Right cardiac atrium (tissue), 5 donors: ENCODE measurements at regions not wholly inside any gene's neighbourhood (a gene's known extent, or its start where the extent isn't known, plus 50 kb on each side); places are given as distances from the start of the nearest gene placed in this dataset.

ENCODE experiments used
- ATAC-seq, 2 donors: fragments of 200-7000 bp; cut with Tn5 transposase; one replicate each; pipeline versions ENCODE4 v1.8.0 to v1.9.1; 2020; ENCODE audit warnings: moderate library complexity in 2 of 2, mild to moderate bottlenecking in 1 of 2
- DNase-seq, 3 donors: peaks; one replicate each; pipeline ENCODE4 v3.0.0-alpha.2; 2020
- H3K27ac ChIP-seq: one replicate; pipeline ENCODE4 v1.5.1; 2013; ENCODE audit warnings: mild to moderate bottlenecking, low read length, control low read depth, moderate library complexity
- H3K27me3 ChIP-seq: one replicate; pipeline ENCODE4 v1.6.1; 2013; ENCODE audit not compliant: control insufficient read depth, insufficient read depth
- H3K4me1 ChIP-seq: one replicate; pipeline ENCODE4 v1.6.1; 2013; ENCODE audit warnings: low read length; ENCODE audit not compliant: control insufficient read depth, insufficient read depth
- H3K4me3 ChIP-seq: one replicate; pipeline ENCODE4 v1.5.1; 2013; ENCODE audit warnings: low read length, control low read depth
- H3K9me3 ChIP-seq: one replicate; pipeline ENCODE4 v1.6.1; 2013; ENCODE audit warnings: low read length; ENCODE audit not compliant: control insufficient read depth
- WGBS: extraction: QIAGEN DNeasy Blood & Tissue Kit; methylation state at CpG from one replicate; pipeline ENCODE4 v1.1.7; 2013; 5-methylcytosine and 5-hydroxymethylcytosine counted together
- intact Hi-C, 4 donors: fragments of 100-400 bp; cut with DNase I; formaldehyde crosslinking; loops; one replicate each; pipeline versions ENCODE4 v1.11.0 to v1.14.0; 2022 to 2023
- donor health status: healthy with polysubstance abuse.
- donor health status: DM: no; HTN: yes; CAD: no.
- donor health status: DM: no; HTN: no; CAD: no.
- donor health status: DM: no; HTN: yes; CAD: no; lungs with severe emphysema.
- donor health status: DM: yes; HTN: yes; CAD: no.

DNA sequence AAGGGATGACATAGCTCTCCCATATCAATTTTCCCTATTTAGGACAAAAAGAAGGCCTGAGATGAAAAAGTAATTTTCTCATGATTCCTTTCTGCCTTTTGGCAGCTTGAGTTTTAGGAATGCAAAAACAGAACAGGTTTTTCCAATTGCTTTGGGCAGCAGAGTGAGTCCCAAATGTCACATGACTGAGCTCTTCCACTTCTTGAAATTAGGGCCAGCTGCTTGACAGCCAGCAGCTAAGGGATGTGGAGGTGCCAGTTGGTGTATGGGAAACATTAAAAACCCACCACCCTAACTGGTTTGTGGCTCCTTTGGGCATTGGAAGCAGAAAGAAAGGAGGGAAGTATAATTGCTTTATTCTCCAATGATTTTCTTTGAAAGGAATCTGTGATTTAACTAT, 133.8 kb upstream of the FAM20A start:
- intact Hi-C loops = no loop called here
- Histone ChIP-seq H3K27ac (no peak overlapping the region), H3K27me3 (no peaks in the 10 kb centered on the region), H3K4me1 (peaks cover 12% of the 10 kb centered on the region), H3K4me3 (no peak overlapping the region), H3K9me3 (no peaks in the 10 kb centered on the region)
- DNase-seq (no peak), ATAC-seq (no peak)

- H3K27ac ChIP-seq = peak overlapping the region; percentile 12
- H3K27me3 ChIP-seq = no peaks in the 10 kb centered on the region
- DNase-seq (no peak), ATAC-seq (no peak)
- no peaks in the 10 kb centered on the region for H3K9me3 ChIP-seq
- 66% methylated on average over 6 of the region's 6 CpGs for WGBS
- intact Hi-C loops = no loop called here
- H3K4me1 ChIP-seq = peaks cover 12% of the 10 kb centered on the region
- no peak overlapping the region for H3K4me3 ChIP-seq
Measured at GRCh38 chr17:68734187-68734900, 133.2 kb upstream of the FAM20A start.

GRCh38 chr17:68733241-68734176, 132.3 kb upstream of the FAM20A start:
- intact Hi-C loops = no loop called here
- WGBS = 12% methylated on average over 4 of the region's 4 CpGs
- Histone ChIP-seq H3K4me1 (peaks cover 12% of the 10 kb centered on the region), H3K9me3 (no peaks in the 10 kb centered on the region), H3K27me3 (no peaks in the 10 kb centered on the region), H3K4me3 (no peak overlapping the region), H3K27ac (peak overlapping the region; percentile 9)
- ATAC-seq = peak; percentile 85 to 88
- peak in 2 of 3 donors; percentile 22 to 54 for DNase-seq

DNA sequence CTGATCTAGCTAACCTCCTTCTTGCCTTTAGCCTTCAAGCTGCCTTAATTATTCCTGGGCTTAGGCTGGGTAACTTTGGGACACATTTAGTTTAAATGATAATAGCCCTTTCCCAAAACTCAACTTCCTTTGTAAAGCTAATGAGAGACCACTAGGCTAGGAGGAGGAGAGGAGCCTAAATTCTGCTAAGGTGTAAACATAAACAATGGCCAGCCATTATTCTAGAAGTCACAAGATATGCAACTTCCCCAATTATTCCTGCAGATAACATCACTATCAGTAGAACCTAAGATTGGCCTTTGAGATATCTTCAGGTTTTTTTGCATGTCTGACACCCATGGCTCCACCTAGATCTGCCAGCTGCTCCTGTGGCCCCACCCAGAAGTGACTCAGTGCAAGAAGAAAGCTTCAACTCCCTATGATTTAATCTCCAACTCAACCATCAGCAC, 131.2 kb upstream of the FAM20A start:
- H3K4me3 ChIP-seq = no peak overlapping the region
- H3K27me3 ChIP-seq = no peaks in the 10 kb centered on the region
- intact Hi-C loops = no loop called here
- no peak overlapping the region for H3K27ac ChIP-seq
- DNase-seq = no peak
- H3K9me3 ChIP-seq = no peaks in the 10 kb centered on the region
- H3K4me1 ChIP-seq = peaks cover 12% of the 10 kb centered on the region
- no peak for ATAC-seq

GRCh38 chr17:68731465-68731864, 130.3 kb upstream of the FAM20A start:
- H3K27ac ChIP-seq = no peak overlapping the region
- no peak for DNase-seq
- no peaks in the 10 kb centered on the region for H3K9me3 ChIP-seq
- intact Hi-C loops = no loop called here
- WGBS = 52% methylated on average over 4 of the region's 4 CpGs
- H3K4me3 ChIP-seq = no peak overlapping the region
- no peak for ATAC-seq
- no peaks in the 10 kb centered on the region for H3K27me3 ChIP-seq
- peaks cover 12% of the 10 kb centered on the region for H3K4me1 ChIP-seq

DNA sequence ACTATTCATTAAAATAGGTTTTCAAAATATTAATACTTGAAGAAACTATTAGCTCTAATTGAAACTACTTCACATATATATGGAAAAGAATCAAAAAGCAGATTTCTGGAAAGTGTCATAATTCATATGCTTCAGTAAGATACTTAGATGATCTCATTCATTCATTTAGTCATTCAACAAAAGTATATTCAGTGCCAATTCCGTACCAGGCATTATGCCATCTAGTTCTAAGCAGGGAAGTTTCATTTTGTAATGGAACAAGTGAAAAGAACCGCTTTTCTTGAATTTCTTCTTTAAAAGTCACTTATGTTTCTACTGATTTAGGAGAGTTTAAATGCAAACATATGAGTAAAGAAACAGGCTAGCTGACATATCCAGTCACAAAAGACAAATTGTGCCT, 118.3 kb upstream of the FAM20A start:
- intact Hi-C loops = no loop called here
- no peak for DNase-seq
- Histone ChIP-seq H3K4me1 (no peaks in the 10 kb centered on the region), H3K27ac (no peak overlapping the region), H3K4me3 (no peak overlapping the region), H3K9me3 (no peaks in the 10 kb centered on the region), H3K27me3 (no peaks in the 10 kb centered on the region)
- WGBS = 77% methylated on average over 2 of the region's 2 CpGs
- ATAC-seq = no peak

DNA sequence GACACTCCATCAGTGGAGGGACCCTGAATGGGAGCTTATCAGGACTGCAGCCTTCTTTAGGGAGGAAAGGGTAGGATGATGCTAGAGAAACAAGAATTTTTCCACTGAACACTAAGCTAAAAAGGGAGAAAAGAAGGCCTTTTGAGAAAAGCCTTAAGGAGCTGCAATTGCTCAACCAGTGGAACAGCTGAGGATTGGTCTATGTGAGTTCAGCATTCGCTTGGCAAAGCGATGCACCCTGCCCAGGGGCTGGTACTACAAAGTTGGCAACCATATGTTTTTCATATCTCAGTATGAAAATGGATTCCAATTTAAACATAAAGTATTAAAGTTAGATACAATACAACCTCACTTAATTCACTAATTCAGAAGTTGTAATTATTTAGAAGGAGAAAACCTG, 117.8 kb upstream of the FAM20A start:
- no peaks in the 10 kb centered on the region for H3K4me1 ChIP-seq
- no peaks in the 10 kb centered on the region for H3K9me3 ChIP-seq
- no peak overlapping the region for H3K27ac ChIP-seq
- no peak overlapping the region for H3K4me3 ChIP-seq
- intact Hi-C loops = no loop called here
- 87% methylated on average over 2 of the region's 2 CpGs for WGBS
- ATAC-seq (no peak), DNase-seq (no peak)
- H3K27me3 ChIP-seq = no peaks in the 10 kb centered on the region

- no peaks in the 10 kb centered on the region for H3K27me3 ChIP-seq
- no peak overlapping the region for H3K27ac ChIP-seq
- H3K4me1 ChIP-seq = no peaks in the 10 kb centered on the region
- intact Hi-C loops = no loop called here
- H3K4me3 ChIP-seq = no peak overlapping the region
- H3K9me3 ChIP-seq = no peaks in the 10 kb centered on the region
- ATAC-seq (no peak), DNase-seq (no peak)
Measured at GRCh38 chr17:68718465-68718864, 117.3 kb upstream of the FAM20A start.

GRCh38 chr17:68714676-68715075, 113.5 kb upstream of the FAM20A start:
- DNase-seq (no peak), ATAC-seq (no peak)
- no peak overlapping the region for H3K4me3 ChIP-seq
- 89% methylated on average over 2 of the region's 2 CpGs for WGBS
- H3K27ac ChIP-seq = no peak overlapping the region
- intact Hi-C loops = no loop called here
- no peaks in the 10 kb centered on the region for H3K4me1 ChIP-seq
- H3K9me3 ChIP-seq = no peaks in the 10 kb centered on the region
- H3K27me3 ChIP-seq = no peaks in the 10 kb centered on the region

DNA sequence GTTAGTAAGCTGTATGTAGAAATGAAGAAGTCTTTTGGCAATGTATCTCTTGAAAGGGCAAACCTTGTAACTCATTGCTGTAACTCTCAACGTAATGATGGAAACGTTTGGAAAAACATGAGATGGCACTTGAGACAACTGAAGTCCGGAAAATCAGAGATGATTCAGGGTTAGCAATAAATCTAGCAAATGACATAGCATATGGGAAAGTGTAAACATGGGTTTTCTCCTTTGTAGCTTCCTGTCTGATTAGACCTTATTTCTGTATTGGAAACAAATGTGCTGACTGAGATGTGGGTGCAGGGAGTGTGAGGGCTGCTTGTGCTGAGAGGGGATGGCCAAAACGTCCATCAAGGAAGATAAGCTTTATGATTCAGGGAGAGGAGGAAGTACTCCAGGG, 110.7 kb upstream of the FAM20A start:
- no peaks in the 10 kb centered on the region for H3K9me3 ChIP-seq
- H3K27me3 ChIP-seq = no peaks in the 10 kb centered on the region
- ATAC-seq (peak in 1 of 2 donors; percentile 43), DNase-seq (no peak)
- no peak overlapping the region for H3K27ac ChIP-seq
- intact Hi-C loops = no loop called here
- H3K4me3 ChIP-seq = no peak overlapping the region
- WGBS = 45% methylated on average over 4 of the region's 4 CpGs
- peaks cover 2% of the 10 kb centered on the region for H3K4me1 ChIP-seq

DNA sequence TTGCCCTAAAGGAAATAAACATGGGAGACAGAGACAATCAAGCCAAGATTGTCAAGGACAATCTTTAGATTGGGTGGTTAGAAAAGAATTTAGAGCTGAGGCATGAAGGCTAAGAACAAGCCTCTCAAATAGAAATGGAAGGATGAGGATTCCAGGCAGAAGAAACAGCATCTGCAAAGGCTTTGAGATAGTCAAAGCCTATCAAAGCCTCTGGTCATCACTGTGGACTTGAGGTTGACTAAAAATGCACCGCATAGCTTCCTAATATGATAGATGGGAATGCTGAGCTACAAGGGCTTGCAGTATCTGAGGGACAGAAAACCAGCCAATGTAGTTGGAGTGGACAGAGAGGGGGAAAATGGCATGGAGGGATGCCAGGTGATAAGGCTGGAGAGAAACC, 109.8 kb upstream of the FAM20A start:
- no peak overlapping the region for H3K4me3 ChIP-seq
- ATAC-seq (no peak), DNase-seq (no peak)
- WGBS = 83% methylated on average over 1 of the region's 1 CpG
- H3K4me1 ChIP-seq = peaks cover 2% of the 10 kb centered on the region
- H3K27ac ChIP-seq = no peak overlapping the region
- no peaks in the 10 kb centered on the region for H3K27me3 ChIP-seq
- intact Hi-C loops = no loop called here
- no peaks in the 10 kb centered on the region for H3K9me3 ChIP-seq
